ENCODE measurements at regions not wholly inside any gene's neighbourhood (a gene's known extent, or its start where the extent isn't known, plus 50 kb on each side); places are given as distances from the start of the nearest gene placed in this dataset.

- FAIRE-seq, result no peak
Measured at GRCh38 chr1:191162762-191163161, 685.1 kb upstream of the BRINP3 start.

- no peak for FAIRE-seq
Measured at GRCh38 chr1:191163621-191164020, 686.0 kb upstream of the BRINP3 start.

- no peak for FAIRE-seq
Measured at GRCh38 chr1:191174298-191174697, 696.6 kb upstream of the BRINP3 start.

- FAIRE-seq, result no peak
Measured at GRCh38 chr1:191176131-191176530, 698.5 kb upstream of the BRINP3 start.

- FAIRE-seq, result no peak
Measured at GRCh38 chr1:191206513-191207207, 729.0 kb upstream of the BRINP3 start.

GRCh38 chr1:191222206-191222605 lies 744.5 kb upstream of the BRINP3 start:
- FAIRE-seq, result no peak

- no peak for FAIRE-seq
Measured at GRCh38 chr1:191240925-191241324, 763.3 kb upstream of the BRINP3 start.

- FAIRE-seq, result no peak
Measured at GRCh38 chr1:191255354-191256054, 777.8 kb upstream of the BRINP3 start.

- FAIRE-seq, result no peak
Measured at GRCh38 chr1:191256917-191257316, 779.3 kb upstream of the BRINP3 start.

GRCh38 chr1:191260056-191260455 lies 782.4 kb upstream of the BRINP3 start:
- FAIRE-seq, result no peak

GRCh38 chr1:191261111-191261510 lies 783.4 kb upstream of the BRINP3 start:
- FAIRE-seq, result no peak

- no peak for FAIRE-seq
Measured at GRCh38 chr1:191279266-191279800, 801.7 kb upstream of the BRINP3 start.

GRCh38 chr1:191284175-191284574 lies 806.5 kb upstream of the BRINP3 start:
- FAIRE-seq, result no peak

- FAIRE-seq, result no peak
Measured at GRCh38 chr1:191290441-191290840, 812.8 kb upstream of the BRINP3 start.

- FAIRE-seq, result no peak
Measured at GRCh38 chr1:191305370-191305769, 827.7 kb upstream of the BRINP3 start.

- FAIRE-seq, result no peak
Measured at GRCh38 chr1:191306916-191307315, 829.3 kb upstream of the BRINP3 start.

GRCh38 chr1:191320062-191320461 lies 838.2 kb upstream of the RGS18 start:
- FAIRE-seq, result no peak

- no peak for FAIRE-seq
Measured at GRCh38 chr1:191327868-191328267, 830.4 kb upstream of the RGS18 start.

GRCh38 chr1:191343816-191344215 lies 814.4 kb upstream of the RGS18 start:
- no peak for FAIRE-seq

- FAIRE-seq, result no peak
Measured at GRCh38 chr1:191346381-191346780, 811.9 kb upstream of the RGS18 start.

GRCh38 chr1:191348328-191348727 lies 809.9 kb upstream of the RGS18 start:
- FAIRE-seq, result no peak

- no peak for FAIRE-seq
Measured at GRCh38 chr1:191350938-191351337, 807.3 kb upstream of the RGS18 start.

GRCh38 chr1:191358724-191359123 lies 799.5 kb upstream of the RGS18 start:
- FAIRE-seq, result no peak

GRCh38 chr1:191366686-191367085 lies 791.6 kb upstream of the RGS18 start:
- FAIRE-seq, result no peak
